ENCODE measurements at regions not wholly inside any gene's neighbourhood (a gene's known extent, or its start where the extent isn't known, plus 50 kb on each side); places are given as distances from the start of the nearest gene placed in this dataset.

DNA sequence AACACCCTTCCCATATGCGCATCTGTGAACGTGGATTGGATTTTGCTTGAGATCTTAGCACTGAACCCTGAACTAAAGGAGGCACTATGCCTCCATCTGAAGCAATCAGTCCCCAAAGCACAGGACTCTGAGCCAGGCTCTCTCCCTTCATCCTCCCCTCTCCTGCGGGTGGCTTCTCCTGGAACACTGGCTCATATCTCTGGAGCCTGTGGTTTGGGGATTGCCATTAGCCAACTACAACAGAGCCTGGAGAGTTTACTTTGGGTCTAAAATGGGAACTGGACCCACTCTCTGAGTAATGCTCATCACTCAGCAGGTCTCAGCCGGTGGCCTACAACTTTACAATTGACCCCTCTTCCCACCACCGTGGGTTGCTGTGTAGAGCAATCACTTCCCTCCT is 190.8 kb upstream of the HES1 start:
- TF ChIP-seq, protein P1, sequence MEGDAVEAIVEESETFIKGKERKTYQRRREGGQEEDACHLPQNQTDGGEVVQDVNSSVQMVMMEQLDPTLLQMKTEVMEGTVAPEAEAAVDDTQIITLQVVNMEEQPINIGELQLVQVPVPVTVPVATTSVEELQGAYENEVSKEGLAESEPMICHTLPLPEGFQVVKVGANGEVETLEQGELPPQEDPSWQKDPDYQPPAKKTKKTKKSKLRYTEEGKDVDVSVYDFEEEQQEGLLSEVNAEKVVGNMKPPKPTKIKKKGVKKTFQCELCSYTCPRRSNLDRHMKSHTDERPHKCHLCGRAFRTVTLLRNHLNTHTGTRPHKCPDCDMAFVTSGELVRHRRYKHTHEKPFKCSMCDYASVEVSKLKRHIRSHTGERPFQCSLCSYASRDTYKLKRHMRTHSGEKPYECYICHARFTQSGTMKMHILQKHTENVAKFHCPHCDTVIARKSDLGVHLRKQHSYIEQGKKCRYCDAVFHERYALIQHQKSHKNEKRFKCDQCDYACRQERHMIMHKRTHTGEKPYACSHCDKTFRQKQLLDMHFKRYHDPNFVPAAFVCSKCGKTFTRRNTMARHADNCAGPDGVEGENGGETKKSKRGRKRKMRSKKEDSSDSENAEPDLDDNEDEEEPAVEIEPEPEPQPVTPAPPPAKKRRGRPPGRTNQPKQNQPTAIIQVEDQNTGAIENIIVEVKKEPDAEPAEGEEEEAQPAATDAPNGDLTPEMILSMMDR (IDR thresholded peaks at IDR 0.05 in 2 of 3, conservative IDR thresholded peaks at IDR 0.05 in 1 of 3; ENCODE audit: borderline replicate concordance in 1 of 3, insufficient read depth in 1 of 3, low read depth in 2 of 3, low read length in 2 of 3): no peak
- TF ChIP-seq EZH2 (IDR thresholded peaks at IDR 0.05) (no peak), POLR2A (IDR thresholded peaks at IDR 0.05; ENCODE audit: borderline replicate concordance, extremely low read depth, insufficient read depth, insufficient read length) (no peak), YY1 (IDR thresholded peaks at IDR 0.05; ENCODE audit: extremely low read depth, insufficient replicate concordance, low read depth, low read length) (no peak), TCF7L2 (IDR thresholded peaks at IDR 0.05; ENCODE audit: borderline replicate concordance, extremely low read depth, insufficient read depth, insufficient read length) (no peak), EGR1 (IDR thresholded peaks at IDR 0.05; ENCODE audit: low read depth) (no peak), REST (IDR thresholded peaks at IDR 0.05; ENCODE audit: low read depth) (no peak), JUND (IDR thresholded peaks at IDR 0.05) (no peak), SIN3A (IDR thresholded peaks at IDR 0.05; ENCODE audit: low read depth) (no peak), POLR2AphosphoS5 (IDR thresholded peaks at IDR 0.05; ENCODE audit: low read depth, low read length) (no peak), ZNF274 (IDR thresholded peaks at IDR 0.05; ENCODE audit: low read depth, low read length) (no peak)
- TF ChIP-seq, protein P2, sequence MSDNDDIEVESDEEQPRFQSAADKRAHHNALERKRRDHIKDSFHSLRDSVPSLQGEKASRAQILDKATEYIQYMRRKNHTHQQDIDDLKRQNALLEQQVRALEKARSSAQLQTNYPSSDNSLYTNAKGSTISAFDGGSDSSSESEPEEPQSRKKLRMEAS (IDR thresholded peaks at IDR 0.05): no peak
